GM21723 (cell line): ENCODE measurements at regions not wholly inside any gene's neighbourhood (a gene's known extent, or its start where the extent isn't known, plus 50 kb on each side); places are given as distances from the start of the nearest gene placed in this dataset.
A peak's percentile ranks its signal among the peaks of the same experiment; 100 is the strongest.
"Not testable (repeated sequence)": the region's sequence is repeated elsewhere in the genome, so short reads cannot be mapped to it uniquely, and the experiment has no call there.

Source experiments
- ATAC-seq: cut with Tn5 transposase; IDR thresholded peaks from one replicate; pipeline ENCODE4 v1.9.1; 2021; ENCODE audit warnings: mild to moderate bottlenecking, moderate library complexity; ENCODE audit not compliant: unreplicated experiment

DNA sequence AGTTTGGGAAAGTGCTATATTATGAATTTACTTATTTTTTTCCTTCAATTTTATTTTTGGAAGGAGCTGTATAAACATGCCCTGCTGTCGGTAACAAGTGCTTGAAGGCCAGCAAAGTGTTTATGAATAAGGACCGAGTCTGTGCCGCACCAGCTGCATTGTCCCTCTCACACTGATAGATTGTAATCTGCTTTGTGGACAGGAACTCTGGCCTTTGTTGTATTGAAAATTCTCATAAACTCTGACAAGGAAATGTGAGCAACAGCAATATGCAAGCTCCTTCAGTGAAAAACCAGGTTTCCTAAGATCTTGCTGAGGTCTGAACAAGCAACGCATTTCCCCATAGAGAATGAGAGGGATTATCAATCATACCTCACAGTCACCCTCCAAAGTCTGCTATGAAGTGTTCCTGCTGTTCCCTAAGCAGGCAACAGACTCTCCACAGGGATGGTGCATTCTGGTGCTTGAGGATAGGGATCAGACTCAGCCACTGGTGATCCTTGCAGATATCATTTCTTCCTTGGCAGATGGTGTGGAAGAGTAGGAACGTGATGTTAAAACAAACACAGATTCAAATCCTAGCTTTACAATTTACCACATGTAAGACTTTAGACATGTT is 109.6 kb downstream of the KCNJ2 start:
- no peak for ATAC-seq

DNA sequence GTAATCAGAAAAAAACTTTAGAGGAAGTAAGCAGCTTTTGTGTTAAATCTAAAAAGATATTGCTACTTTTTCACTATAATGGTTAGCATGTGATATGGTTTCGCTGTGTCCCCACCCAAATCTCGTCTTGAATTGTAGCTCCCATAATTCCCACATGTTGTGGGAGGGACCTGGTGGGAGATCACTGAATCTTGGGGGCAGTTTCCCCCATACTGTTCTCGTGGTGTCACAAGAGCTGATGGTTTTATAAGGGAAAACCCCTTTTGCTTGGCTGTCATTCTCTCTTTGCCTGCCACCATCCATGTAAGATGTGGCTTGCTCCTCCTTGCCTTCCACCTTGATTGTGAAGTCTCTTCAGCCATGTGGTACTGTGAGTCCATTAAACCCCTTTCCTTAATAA is 117.1 kb downstream of the KCNJ2 start:
- ATAC-seq, result no peak

DNA sequence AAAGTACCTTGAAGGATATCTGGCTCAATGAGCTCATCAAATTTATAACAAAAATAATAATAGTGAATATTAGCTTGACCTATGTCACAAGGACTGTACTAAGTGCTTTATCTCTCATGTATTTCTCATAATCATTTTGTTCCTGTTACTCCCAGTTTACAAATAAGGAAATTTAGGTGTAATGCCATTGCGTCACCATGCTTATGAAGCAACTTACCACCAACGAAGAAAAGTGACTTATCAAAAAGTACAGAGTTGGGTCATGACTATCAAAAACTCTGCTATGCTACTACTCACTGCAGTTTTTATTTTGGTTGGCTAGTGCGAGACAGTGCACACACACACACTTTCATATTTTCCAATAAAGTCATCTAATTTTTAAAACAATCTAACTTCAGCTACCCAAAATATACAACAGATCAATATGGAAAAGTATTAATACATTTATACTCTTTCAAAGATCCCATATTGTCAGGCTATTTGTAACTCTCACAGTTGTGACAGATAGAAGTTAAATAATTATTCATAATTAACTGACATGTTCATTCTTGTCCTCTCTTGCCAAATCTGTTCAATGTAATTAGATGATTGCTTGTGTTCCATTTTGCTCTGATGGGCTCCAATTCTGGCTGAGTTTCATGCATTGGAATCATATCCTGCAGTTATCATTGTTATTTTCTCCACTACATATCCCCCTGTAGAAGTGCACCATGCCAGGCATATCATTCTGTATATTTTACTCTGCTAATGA is 119.4 kb downstream of the KCNJ2 start:
- ATAC-seq, result no peak

DNA sequence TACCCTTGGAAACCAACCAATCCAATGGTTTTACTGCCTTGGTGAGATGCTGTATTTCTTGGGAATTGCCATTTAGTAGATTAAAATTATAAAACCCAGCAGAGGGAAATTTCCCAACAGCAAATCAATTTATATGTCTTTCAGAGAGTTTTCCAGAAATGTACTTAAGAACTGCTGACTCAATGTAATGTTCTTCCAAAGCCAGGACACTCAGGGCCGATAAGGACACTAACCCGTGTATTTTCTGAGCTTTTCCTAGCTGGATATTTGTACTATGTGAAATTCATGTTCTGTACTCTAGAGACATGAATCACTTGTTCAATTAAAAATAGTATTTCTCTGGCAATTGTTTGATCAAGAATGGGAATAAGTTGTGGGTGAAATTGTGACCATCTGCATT is 121.4 kb downstream of the KCNJ2 start:
- no peak for ATAC-seq

DNA sequence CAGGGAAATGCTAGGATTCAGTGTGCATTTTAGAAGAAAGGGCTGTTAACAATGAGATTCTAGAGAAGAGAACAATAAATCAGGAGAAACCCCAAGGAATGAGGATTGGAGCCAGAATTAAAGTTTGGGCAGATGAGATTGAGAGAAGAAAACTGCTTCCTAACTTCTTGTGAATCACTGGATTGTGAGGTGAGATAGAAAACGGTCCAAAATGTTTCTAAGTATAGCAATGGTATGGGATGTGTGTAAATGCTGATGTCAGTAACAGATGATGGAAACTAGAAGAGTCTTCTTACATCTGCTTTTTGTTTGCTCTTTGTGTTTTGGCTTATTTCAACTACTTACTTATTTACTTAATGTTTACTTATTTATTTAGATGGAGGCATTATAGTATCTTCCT is 123.0 kb downstream of the KCNJ2 start:
- ATAC-seq, result no peak

DNA sequence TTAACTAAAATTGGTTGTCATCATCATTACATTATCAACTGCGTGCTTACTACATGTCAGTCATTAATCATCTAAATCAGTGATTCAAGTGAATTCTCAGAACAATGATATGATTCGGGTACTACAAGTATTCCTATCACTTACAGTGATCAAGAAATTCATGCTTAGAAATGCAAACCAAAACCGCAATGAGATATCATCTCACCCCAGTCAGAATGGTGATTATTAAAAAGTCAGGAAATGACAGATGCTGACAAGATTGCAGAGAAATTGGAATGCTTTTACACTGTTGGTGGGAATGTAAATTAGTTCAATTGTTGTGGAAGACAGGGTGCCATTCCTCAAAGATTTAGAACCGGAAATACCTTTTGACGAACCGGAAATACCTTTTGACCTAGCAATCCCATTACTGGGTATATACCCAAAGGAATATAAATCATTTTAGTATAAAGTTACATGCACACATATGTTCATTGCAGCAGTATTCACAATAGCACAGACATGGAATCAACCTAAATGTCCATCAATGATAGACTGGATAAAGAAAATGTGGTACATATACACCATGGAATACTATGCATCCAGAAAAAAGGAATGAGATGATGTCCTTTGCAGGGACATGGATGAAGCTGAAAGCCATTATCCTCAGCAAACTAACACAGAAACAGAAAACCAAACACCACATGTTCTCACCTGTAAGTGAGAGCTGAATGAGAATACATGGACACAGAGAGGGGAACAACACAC is 124.4 kb downstream of the KCNJ2 start:
- not testable (repeated sequence) for ATAC-seq

DNA sequence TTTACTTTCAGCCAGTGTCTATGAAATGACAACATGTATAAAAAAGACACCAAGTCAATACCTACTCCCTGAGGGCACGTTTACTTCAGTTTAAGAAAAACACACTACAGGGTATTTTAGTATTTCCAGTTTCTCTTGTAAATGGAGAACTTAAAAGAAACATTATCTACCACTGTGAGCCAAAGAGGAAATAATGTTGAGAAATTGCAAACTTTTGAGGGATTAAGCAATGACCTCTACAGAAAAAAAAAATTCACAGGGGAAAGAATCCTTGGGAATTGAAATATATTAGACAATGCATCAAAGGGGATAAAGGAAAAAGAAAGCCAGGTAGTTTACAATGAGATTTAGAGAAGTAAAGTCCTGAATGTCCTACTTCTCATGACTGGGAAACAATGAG is 126.0 kb downstream of the KCNJ2 start:
- ATAC-seq, result no peak

DNA sequence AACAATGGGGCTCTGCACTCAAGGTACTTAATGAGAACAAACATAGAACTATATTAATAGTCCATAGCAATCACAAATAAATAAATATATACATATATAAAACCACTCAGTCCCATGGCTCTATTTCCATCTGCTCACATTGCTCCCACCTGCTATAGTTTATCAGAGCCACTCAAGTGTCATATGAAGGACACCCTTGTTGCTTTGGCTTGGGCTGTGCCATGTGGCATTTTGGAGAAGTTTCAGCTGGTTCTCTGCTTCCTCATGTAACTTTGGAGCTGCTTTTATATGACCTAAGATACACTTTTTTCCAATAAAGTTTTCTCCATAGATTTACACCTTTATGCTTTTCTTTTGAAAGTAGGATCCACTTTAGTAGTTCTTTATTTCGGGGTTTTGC is 126.4 kb downstream of the KCNJ2 start:
- ATAC-seq, result no peak

DNA sequence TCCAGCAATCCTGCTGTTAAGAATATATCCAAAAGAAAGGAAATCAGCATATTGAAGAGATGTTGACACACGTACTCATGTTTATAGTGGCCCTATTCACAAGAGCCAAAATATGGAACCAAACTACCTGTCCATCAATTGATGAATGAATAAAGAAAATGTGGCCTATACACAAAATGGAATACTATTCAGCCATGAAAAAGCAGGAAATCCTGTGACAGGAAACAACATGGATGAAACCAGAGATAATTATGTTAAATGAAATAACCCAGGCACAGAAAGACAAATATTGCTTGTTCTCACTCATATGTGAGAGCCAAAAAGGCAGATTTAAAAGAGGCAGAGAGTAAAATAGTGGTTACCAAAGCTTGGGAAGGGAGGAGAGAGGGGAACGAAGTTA is 127.1 kb downstream of the KCNJ2 start:
- ATAC-seq, result no peak

DNA sequence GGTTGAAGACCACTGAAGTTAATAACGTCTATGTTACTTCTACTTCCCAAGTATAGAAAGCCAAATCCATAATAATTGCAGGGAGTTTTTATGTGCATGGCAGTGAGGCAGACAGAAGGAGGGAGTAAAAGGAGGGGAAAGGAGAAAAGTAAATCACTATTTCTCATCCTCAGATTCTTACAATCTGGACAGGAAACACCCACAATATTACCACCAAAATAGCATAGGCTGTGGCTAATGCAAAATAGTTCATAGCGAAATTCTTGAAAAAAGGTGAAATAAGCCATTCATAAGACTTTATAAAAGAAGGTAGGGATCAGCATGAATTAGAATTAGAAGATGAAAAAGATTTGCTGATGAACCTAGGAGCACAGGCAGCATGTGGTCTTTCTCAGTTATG is 128.1 kb downstream of the KCNJ2 start:
- ATAC-seq, result no peak

DNA sequence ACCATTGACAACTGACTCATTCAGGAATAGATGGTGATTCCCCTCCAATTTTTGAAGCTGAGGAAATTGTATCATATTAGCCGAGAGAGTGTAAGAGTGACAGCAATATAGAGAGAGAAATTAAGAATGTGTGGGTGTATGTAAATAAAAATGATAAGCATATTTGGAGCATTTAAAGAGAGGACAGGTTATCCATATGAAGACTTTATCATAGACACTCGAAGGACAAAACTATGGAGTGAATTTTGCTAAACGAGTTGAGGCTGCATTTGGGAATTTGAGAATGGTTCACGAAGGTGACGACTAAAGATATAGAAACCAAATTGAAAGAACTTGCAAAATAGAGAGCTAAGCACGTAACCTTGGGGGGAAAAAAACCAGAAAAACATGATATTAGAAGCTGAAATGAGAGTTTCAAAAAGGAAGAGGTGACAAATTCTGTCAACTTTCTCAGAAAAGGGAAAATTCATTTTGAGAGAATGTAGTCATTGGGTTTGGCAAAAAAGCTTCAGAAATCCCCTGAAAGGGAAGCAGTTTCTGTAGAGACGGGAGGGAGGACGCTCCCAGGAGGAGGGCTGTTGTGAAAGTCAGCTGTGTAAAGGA is 129.7 kb downstream of the KCNJ2 start:
- ATAC-seq, result peak; percentile 73

DNA sequence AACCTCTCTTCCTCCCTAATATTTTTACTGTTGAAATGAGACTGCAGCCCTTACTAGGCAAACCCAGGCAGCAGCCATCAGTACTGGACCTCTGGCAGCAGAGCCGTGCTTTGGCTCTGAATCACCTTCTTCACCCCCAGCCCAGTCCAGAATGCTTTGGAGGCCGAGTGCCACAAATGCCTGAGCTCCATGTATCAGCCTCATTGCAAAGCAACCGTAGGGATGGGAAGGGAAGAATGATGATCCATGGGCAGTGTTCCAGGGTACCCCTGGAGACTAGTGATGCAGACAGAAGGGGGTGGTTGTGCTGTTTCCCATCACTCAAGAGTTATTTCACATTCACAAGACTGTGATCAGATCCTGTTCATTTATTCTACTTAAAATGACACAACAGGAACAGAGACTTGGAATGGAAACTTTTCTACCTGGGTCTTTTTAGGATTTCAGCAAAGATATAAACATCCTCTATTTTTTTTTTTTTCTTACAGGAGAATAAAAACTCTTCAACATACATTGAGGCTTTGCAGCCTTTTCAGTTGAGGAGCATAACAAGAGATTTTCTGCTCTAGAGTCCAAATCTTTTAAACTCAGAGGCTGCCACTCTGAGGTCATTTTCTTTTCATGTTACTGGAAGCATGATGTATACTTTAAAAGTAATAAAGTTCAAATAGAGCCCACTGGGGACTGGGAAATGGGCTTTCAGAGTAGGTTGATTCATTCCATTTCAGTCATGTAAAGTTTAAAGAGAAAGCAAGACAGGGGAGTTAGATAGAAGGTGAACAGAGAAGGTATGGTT is 138.3 kb downstream of the KCNJ2 start:
- ATAC-seq, result no peak

DNA sequence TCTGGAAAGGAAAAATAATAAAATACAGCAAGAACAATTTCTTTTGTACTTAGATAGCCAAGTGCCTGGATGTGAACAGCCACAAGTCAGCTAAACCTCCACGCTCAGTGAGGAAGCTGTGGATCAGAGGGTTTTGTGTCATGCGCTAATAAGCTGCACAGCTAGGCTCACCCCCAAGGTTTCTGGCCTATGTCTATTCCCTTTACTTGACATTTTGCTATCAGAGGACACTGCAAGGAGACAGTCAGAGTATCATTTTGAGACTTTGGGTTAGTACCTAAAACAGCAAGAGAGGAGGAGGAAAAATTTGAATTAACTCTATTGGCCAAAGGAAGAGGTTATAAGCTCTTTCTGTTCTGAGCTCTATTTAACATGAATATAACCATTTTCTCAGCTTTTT is 139.3 kb downstream of the KCNJ2 start:
- no peak for ATAC-seq

DNA sequence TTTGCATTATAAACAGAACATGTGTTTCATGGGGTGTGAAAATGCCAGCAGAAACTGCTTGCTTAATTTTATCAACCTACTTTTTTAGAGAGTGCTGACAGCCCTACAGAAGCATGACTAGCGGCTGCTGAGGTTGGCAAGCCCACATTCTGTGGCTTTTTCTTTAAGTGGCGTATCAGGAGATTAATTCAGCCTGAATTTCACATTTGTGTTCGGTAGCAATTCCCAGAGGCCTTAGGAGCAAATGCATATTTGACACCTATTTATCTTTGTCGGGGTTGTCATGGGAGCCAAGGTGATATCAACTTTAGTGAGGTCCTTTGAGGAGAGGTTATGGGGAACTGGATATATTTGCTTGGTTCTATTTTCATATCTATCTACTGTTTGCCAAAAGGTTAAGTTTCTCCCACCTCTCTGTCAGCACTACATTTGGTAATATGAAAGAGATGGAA is 140.9 kb downstream of the KCNJ2 start:
- no peak for ATAC-seq

DNA sequence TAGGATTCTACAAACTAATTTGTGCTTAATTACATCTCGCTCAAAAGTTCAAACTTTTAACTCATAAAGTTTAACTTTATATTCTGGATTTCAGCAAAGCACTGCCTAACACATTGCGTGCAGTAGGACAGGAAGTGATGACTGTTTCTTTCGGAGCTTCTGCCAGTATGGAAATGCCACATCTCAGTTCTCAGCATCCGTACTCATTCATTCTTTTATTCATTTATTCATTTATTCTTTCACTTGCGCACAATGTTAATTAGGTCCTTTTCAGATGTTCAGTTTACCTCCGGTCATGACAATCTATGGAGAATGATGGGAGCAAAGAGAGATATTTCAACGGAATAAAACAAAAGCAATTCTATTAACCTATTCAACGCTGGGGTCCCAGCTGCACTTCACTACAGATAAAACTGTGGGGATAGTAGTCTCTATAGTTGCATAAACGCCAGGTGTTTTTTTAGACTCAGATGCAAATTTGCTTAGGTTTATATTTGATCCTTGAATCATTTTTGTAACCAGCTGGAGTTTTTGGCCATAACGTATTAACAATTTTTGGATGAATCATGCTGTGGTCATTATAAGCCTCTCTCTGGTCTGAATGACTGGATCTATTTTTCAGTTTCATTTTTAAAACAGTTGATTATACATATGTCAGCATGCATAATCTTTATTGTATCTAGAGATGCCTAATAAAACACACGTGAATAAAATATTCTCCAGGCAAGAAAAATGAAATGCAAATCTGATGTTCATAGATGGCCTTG is 143.9 kb downstream of the KCNJ2 start:
- peak; percentile 60 for ATAC-seq

DNA sequence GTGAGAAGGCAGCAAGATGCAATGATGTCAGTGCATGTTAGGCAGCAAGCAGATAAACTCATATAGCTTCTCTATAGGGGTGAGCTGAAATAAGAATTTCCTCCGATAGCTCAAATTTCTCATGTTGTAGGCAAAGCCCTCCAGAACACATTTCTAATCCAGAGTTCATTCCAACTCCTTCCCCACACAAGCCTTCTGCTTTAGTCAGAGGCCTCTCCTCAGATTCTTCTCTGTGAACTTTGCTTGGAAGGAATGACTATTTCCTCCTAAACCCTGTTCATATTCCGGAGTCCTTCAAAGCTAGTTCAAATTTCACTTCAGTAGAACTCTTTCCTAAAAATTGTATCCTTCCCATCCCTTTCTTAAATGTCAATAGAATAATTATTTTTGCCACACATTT is 144.8 kb downstream of the KCNJ2 start:
- no peak for ATAC-seq

DNA sequence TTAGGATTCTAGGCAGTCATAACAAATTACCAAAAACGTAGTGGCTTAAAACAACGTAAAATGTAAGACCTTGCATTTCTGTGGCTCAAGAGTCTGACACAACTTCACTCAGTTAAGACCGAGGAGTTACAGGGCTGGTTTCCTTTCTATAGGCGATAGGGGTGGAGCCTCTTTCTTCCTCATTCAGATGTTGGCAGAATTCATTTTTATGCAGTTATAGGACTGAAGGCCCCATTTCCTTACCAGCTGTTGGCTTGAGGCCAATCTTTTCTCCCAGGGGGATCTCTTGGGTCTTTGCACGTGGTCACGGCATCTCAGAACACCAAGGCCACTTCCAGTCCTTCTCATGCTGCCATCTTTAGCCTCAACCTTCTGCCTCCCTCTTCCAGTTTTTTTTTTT is 145.2 kb downstream of the KCNJ2 start:
- no peak for ATAC-seq

DNA sequence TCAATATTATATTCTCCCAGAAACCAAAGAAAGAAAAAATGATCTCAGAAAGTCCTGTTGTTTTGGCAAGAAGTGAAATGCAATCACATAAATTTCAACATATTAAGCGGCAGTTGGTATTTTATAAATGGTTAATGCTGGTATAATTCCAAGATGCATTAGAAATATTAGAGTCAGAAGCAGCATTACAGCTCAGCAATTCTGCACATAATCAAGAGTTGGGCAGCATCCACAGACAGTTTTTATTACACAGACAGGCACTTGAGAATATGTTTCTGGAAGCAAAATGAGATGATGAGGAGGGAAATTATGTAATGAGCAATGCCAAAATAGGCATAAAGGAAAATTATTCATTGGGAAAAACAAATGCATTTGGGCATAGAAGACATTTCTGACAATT is 148.1 kb downstream of the KCNJ2 start:
- ATAC-seq, result no peak

DNA sequence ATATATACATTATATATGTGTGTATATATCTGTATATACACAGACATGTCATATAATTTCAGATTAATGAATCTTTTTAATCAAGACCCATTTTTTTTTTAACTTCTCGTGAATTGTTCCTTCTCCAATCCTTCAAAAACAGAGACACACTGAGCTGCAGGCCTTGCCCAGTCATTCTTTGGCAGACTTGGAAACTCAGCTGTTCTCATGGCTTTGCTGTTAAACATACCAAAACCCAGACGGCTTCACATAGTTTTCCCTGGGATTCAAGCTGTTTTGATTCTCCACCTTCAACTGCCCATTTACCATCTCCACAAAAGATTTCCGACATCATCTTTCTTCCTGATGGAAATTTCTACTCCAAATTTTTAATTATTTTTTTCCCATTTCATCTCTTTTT is 148.7 kb downstream of the KCNJ2 start:
- ATAC-seq, result no peak

DNA sequence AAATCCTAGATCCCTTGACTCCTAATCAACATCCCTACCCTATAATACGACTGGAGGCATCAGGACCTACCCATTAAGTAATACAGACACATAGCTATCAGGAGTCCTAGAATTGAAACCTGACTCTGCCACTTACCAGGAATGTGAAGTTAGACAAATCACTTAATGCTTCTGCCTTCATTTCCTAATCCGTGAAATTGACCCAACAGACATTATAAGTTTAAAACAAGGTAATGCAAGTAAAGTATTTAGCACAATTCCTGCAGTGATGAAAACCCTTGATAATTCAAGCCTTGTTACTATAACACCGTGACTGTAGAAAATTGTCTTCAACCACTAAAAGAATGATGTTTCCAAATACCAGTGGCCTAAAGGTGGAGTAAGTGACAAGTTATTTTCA is 150.2 kb downstream of the KCNJ2 start:
- ATAC-seq, result no peak
